Hepatocyte (in vitro differentiated cells): ENCODE measurements at regions not wholly inside any gene's neighbourhood (a gene's known extent, or its start where the extent isn't known, plus 50 kb on each side); places are given as distances from the start of the nearest gene placed in this dataset.
A peak's percentile ranks its signal among the peaks of the same experiment; 100 is the strongest.

Experiments used
- DNase-seq: peaks from one replicate; pipeline ENCODE4 v3.0.0-alpha.2; 2016; ENCODE audit warnings: low spot score
- H2AFZ ChIP-seq: fragments of 200-600 bp; sonication (generic); 2 replicates; pipeline ENCODE4 v1.6.0; 2016; ENCODE audit warnings: antibody characterized with exemption, mild to moderate bottlenecking
- H3K27ac ChIP-seq: fragments of 200-600 bp; sonication (generic); 2 replicates; pipeline ENCODE4 v1.5.1; 2016; ENCODE audit warnings: mild to moderate bottlenecking
- H3K27me3 ChIP-seq: fragments of 200-600 bp; sonication (generic); 2 replicates; pipeline ENCODE4 v1.6.1; 2016
- H3K36me3 ChIP-seq: fragments of 200-600 bp; sonication (generic); replicated peaks from 2 replicates; pipeline ENCODE4 v1.5.1; 2016; ENCODE audit warnings: low read depth; ENCODE audit not compliant: insufficient read depth
- H3K4me1 ChIP-seq: fragments of 200-600 bp; sonication (generic); 2 replicates; pipeline ENCODE4 v1.5.1; 2016; ENCODE audit warnings: mild to moderate bottlenecking, moderate library complexity; ENCODE audit not compliant: insufficient read depth
- H3K4me2 ChIP-seq: fragments of 200-600 bp; sonication (generic); 2 replicates; pipeline ENCODE4 v1.6.0; 2016
- H3K4me3 ChIP-seq: fragments of 200-600 bp; sonication (generic); 2 replicates; pipeline ENCODE4 v1.5.1; 2016; ENCODE audit warnings: mild to moderate bottlenecking
- H3K79me2 ChIP-seq: fragments of 200-600 bp; sonication (generic); 2 replicates; pipeline ENCODE4 v1.6.0; 2017; ENCODE audit warnings: mild to moderate bottlenecking
- H3K9me2 ChIP-seq: fragments of 200-600 bp; sonication (generic); replicated peaks from 2 replicates; pipeline ENCODE4 v1.6.0; 2017; ENCODE audit warnings: mild to moderate bottlenecking; ENCODE audit not compliant: insufficient read depth
- H3K9me3 ChIP-seq: fragments of 200-600 bp; sonication (generic); 2 replicates; pipeline ENCODE4 v1.5.1; 2016; ENCODE audit warnings: low read depth, mild to moderate bottlenecking
- H4K20me1 ChIP-seq: fragments of 200-600 bp; sonication (generic); 2 replicates; pipeline ENCODE4 v1.6.0; 2016; ENCODE audit warnings: mild to moderate bottlenecking; ENCODE audit not compliant: insufficient read depth, poor library complexity, severe bottlenecking
- EZH2 ChIP-seq: fragments of 200-600 bp; sonication (generic); IDR thresholded peaks from 2 replicates; pipeline ENCODE4 v1.6.1; 2016; ENCODE audit warnings: antibody characterized with exemption, mild to moderate bottlenecking, borderline replicate concordance
- EZH2phosphoT487 ChIP-seq: fragments of 200-600 bp; sonication (generic); IDR thresholded peaks from one replicate; pipeline ENCODE4 v1.6.1; 2018; ENCODE audit warnings: antibody characterized with exemption, mild to moderate bottlenecking, low read depth, moderate library complexity; ENCODE audit not compliant: unreplicated experiment, severe bottlenecking
- WGBS: methylation state at CpG from one replicate; pipeline ENCODE4 v1.1.6; 2016; ENCODE audit warnings: low lambda C conversion rate; ENCODE audit errors: missing lambda C conversion rate; 5-methylcytosine and 5-hydroxymethylcytosine counted together
- TF ChIP-seq, protein P1 (sequence below): fragments of 200-600 bp; sonication (generic); IDR thresholded peaks from 2 replicates; pipeline ENCODE4 v1.5.1; 2016; ENCODE audit warnings: antibody characterized with exemption, mild to moderate bottlenecking; ENCODE audit not compliant: poor library complexity

DNA sequence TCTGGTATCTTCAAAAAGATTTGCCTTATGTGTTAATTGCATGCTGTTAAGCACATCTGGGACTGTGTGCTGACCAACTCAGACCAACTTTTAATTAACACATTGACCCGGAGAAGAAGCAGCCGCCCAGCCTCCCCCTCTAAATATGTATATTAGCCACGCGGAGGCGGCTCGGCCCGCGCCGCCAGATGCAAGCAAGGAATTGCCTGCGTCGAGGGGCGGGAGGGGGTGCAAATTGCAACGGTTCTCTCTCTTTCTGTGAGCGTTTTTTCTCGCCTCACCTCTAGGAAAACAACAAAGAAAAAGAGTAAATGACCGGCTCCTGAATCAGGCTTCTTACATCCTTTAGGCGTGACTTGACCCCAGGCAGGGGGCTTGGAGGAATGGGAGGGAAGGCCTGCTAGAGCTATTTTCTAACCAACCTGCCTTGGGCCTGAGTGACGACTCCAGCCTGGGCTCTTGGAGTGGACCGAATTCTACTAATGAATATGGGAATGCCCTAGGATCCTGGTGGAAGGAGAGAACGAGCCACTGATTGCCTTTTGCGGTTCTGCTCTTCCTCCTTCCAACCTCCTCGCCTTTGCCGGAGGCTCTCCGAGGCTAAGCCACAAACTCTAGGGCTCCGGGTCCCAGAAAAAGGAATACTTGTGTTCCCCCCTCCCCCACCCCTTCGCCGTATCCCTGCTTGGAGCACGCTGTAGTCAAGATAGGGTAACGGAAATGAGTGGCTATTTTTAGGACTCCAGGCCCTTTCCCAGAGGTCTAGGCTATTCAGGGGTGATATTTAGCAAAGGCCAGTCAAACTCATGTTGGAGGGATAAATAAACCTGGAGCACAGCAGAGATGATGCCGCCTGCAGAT, 417.0 kb upstream of the ESRRG start:
- H3K4me3 ChIP-seq: peak overlapping the region; percentile 45

GRCh38 chr1:217139513-217139912, 416.3 kb upstream of the ESRRG start:
- H3K9me3 ChIP-seq: no peaks in the 10 kb centered on the region
- TF ChIP-seq, protein P1, sequence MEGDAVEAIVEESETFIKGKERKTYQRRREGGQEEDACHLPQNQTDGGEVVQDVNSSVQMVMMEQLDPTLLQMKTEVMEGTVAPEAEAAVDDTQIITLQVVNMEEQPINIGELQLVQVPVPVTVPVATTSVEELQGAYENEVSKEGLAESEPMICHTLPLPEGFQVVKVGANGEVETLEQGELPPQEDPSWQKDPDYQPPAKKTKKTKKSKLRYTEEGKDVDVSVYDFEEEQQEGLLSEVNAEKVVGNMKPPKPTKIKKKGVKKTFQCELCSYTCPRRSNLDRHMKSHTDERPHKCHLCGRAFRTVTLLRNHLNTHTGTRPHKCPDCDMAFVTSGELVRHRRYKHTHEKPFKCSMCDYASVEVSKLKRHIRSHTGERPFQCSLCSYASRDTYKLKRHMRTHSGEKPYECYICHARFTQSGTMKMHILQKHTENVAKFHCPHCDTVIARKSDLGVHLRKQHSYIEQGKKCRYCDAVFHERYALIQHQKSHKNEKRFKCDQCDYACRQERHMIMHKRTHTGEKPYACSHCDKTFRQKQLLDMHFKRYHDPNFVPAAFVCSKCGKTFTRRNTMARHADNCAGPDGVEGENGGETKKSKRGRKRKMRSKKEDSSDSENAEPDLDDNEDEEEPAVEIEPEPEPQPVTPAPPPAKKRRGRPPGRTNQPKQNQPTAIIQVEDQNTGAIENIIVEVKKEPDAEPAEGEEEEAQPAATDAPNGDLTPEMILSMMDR: no peak
- TF ChIP-seq EZH2 (peak; percentile 81), EZH2phosphoT487 (peak; percentile 86)
- peak overlapping the region; percentile 86 for H3K4me2 ChIP-seq
- no peaks in the 10 kb centered on the region for H3K36me3 ChIP-seq
- peak overlapping the region; percentile 56 for H2AFZ ChIP-seq
- H4K20me1 ChIP-seq: no peaks in the 10 kb centered on the region
- H3K79me2 ChIP-seq: no peaks in the 10 kb centered on the region
- peaks cover 92% of the 10 kb centered on the region for H3K27me3 ChIP-seq
- DNase-seq: no peak
- H3K4me3 ChIP-seq: peak overlapping the region; percentile 45
- H3K9me2 ChIP-seq: no peaks in the 10 kb centered on the region
- 3% methylated on average over 29 of the region's 29 CpGs for WGBS
- peaks cover 21% of the 10 kb centered on the region for H3K4me1 ChIP-seq
- H3K27ac ChIP-seq: no peak overlapping the region

More for the DNA sequence above, 417.0 kb upstream of the ESRRG start:
- Histone ChIP-seq H3K9me2 (no peaks in the 10 kb centered on the region), H4K20me1 (no peaks in the 10 kb centered on the region), H3K27me3 (peaks cover 84% of the 10 kb centered on the region), H3K36me3 (no peaks in the 10 kb centered on the region), H2AFZ (peak overlapping the region; percentile 56), H3K4me2 (peak overlapping the region; percentile 86), H3K9me3 (no peaks in the 10 kb centered on the region), H3K4me1 (peaks cover 18% of the 10 kb centered on the region), H3K27ac (no peak overlapping the region), H3K79me2 (no peaks in the 10 kb centered on the region)
- 15% methylated on average over 30 of the region's 30 CpGs for WGBS
- TF ChIP-seq EZH2 (peak; percentile 59), EZH2phosphoT487 (peak; percentile 52)
- TF ChIP-seq, protein P1: no peak
- no peak for DNase-seq

DNA sequence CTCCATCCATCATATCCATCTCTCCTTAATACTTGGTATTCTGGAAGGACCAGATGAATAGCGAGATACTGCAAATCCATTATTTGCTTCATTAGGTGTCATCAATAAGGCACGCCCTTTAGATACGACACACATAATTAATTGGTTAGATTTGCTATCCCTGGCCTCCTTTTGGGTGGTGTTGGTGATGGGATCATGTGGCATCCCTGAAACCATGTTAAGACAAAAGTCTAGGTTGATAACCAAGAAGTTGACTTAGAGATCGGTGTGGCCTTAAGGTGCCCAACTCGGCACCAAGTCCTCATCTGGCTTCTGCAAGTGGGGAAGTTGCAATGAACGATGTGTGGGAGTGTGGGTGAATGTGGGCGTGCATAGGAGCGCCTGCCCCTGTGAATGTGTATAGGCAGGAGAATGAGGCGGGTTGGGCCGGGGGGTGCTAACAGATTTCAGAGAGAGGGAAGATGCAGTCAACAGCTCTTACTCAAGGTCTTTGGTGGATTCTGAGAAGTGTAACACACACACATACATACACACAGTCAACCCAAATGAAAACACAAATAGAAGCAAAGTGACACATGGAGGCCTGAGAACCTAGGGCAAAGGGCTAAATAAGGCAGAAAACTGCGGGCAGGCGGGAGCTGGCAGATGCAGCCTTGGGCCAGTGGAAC, 415.7 kb upstream of the ESRRG start:
- Histone ChIP-seq H3K4me3 (no peak overlapping the region), H3K4me2 (peak overlapping the region; percentile 99), H3K9me2 (no peaks in the 10 kb centered on the region), H2AFZ (peak overlapping the region; percentile 56), H4K20me1 (no peaks in the 10 kb centered on the region), H3K27ac (no peak overlapping the region), H3K36me3 (no peaks in the 10 kb centered on the region), H3K27me3 (peaks cover 98% of the 10 kb centered on the region), H3K4me1 (peaks cover 21% of the 10 kb centered on the region), H3K79me2 (no peaks in the 10 kb centered on the region), H3K9me3 (no peaks in the 10 kb centered on the region)
- DNase-seq: no peak
- TF ChIP-seq EZH2phosphoT487: no peak
- peak; percentile 21 for TF ChIP-seq EZH2
- WGBS: 29% methylated on average over 12 of the region's 12 CpGs

GRCh38 chr1:217138173-217138765, 415.0 kb upstream of the ESRRG start:
- peak overlapping the region; percentile 49 for H2AFZ ChIP-seq

More at GRCh38 chr1:217138173-217138765, 415.0 kb upstream of the ESRRG start:
- TF ChIP-seq, protein P1: no peak
- TF ChIP-seq EZH2phosphoT487 (peak; percentile 84), EZH2 (peak; percentile 80)
- Histone ChIP-seq H4K20me1 (no peaks in the 10 kb centered on the region), H3K27me3 (peaks cover 98% of the 10 kb centered on the region), H3K36me3 (no peaks in the 10 kb centered on the region), H3K79me2 (no peaks in the 10 kb centered on the region), H3K4me2 (peak overlapping the region; percentile 99), H3K27ac (no peak overlapping the region), H3K4me1 (peaks cover 21% of the 10 kb centered on the region), H3K9me3 (no peaks in the 10 kb centered on the region), H3K4me3 (no peak overlapping the region), H3K9me2 (no peaks in the 10 kb centered on the region)
- 4% methylated on average over 29 of the region's 29 CpGs for WGBS
- DNase-seq: no peak
